Neural cell (in vitro differentiated cells): ENCODE measurements at regions not wholly inside any gene's neighbourhood (a gene's known extent, or its start where the extent isn't known, plus 50 kb on each side); places are given as distances from the start of the nearest gene placed in this dataset.

Source experiments
- H2AFZ ChIP-seq: fragments of 200-600, 300-800 bp; sonication (generic), shearing (Covaris generic); 2 replicates; pipeline ENCODE4 v1.6.0; 2014; ENCODE audit warnings: low read depth, mild to moderate bottlenecking, antibody characterized with exemption, low read length, moderate library complexity
- H3F3A ChIP-seq: fragments of 200-600 bp; shearing (Covaris generic); 2 replicates; pipeline ENCODE4 v1.6.1; 2016; ENCODE audit warnings: mild to moderate bottlenecking, moderate library complexity, mixed read lengths, antibody characterized with exemption, low read length; ENCODE audit not compliant: insufficient read depth, poor library complexity, severe bottlenecking
- H3K27ac ChIP-seq: fragments of 200-600, 300-800 bp; sonication (generic), shearing (Covaris generic); 2 replicates; pipeline ENCODE4 v1.5.1; 2014; ENCODE audit warnings: mild to moderate bottlenecking, low read length, moderate library complexity
- H3K27me3 ChIP-seq: fragments of 300-800, 200-600 bp; sonication (generic), shearing (Covaris generic); 2 replicates; pipeline ENCODE4 v1.6.0; 2014; ENCODE audit warnings: mild to moderate bottlenecking, low read depth, low read length, moderate library complexity; ENCODE audit not compliant: insufficient read depth
- H3K36me3 ChIP-seq: fragments of 300-800, 200-600 bp; sonication (generic), shearing (Covaris generic); 2 replicates; pipeline ENCODE4 v1.5.1; 2014; ENCODE audit warnings: mild to moderate bottlenecking, antibody characterized with exemption, low read length, moderate library complexity; ENCODE audit not compliant: insufficient read depth
- H3K4me2 ChIP-seq: fragments of 300-800, 200-600 bp; sonication (generic), shearing (Covaris generic); 2 replicates; pipeline ENCODE4 v1.6.0; 2014; ENCODE audit warnings: mild to moderate bottlenecking, low read length
- H3K4me3 ChIP-seq: fragments of 300-800, 200-600 bp; sonication (generic), shearing (Covaris generic); 2 replicates; pipeline ENCODE4 v1.5.1; 2014; ENCODE audit warnings: mild to moderate bottlenecking, low read length, moderate library complexity
- H3K79me2 ChIP-seq: fragments of 200-600 bp; shearing (Covaris generic); replicated peaks from 2 replicates; pipeline ENCODE4 v1.6.0; 2014; ENCODE audit warnings: mild to moderate bottlenecking, low read length, moderate library complexity; ENCODE audit not compliant: insufficient read depth
- H3K9ac ChIP-seq: fragments of 300-800, 200-600 bp; sonication (generic), shearing (Covaris generic); 2 replicates; pipeline ENCODE4 v1.6.1; 2016; ENCODE audit warnings: mild to moderate bottlenecking, low read length, mixed read lengths
- H3K9me2 ChIP-seq: fragments of 200-600 bp; shearing (Covaris generic); 2 replicates; pipeline ENCODE4 v1.6.1; 2016; ENCODE audit warnings: mild to moderate bottlenecking, low read length, mixed read lengths; ENCODE audit not compliant: insufficient read depth
- H3K9me3 ChIP-seq: fragments of 200-600, 300-800 bp; sonication (generic), shearing (Covaris generic); 2 replicates; pipeline ENCODE4 v1.6.1; 2016; ENCODE audit warnings: mild to moderate bottlenecking, mixed run types, low read length, moderate library complexity, mixed read lengths
- H4K20me1 ChIP-seq: fragments of 200-600 bp; shearing (Covaris generic); 2 replicates; pipeline ENCODE4 v1.6.1; 2016; ENCODE audit warnings: mild to moderate bottlenecking, mixed run types; ENCODE audit not compliant: insufficient read depth
- CTCF ChIP-seq: fragments of 450-650 bp; IDR thresholded peaks from 2 replicates; pipeline ENCODE4 v1.5.1; 2014; ENCODE audit warnings: antibody characterized with exemption, mild to moderate bottlenecking, moderate library complexity; ENCODE audit not compliant: poor library complexity, severe bottlenecking
- EP300 ChIP-seq: fragments of 450-650 bp; conservative IDR thresholded peaks from 2 replicates; pipeline ENCODE4 v1.6.1; 2014; ENCODE audit warnings: antibody characterized with exemption, mild to moderate bottlenecking, moderate library complexity; ENCODE audit not compliant: poor library complexity, severe bottlenecking
- EZH2 ChIP-seq: fragments of 200-600, 300-800 bp; shearing (Covaris generic), sonication (generic); IDR thresholded peaks from 2 replicates; pipeline ENCODE4 v1.6.1; 2014; ENCODE audit warnings: antibody characterized with exemption, low read length, borderline replicate concordance, mild to moderate bottlenecking; ENCODE audit not compliant: insufficient read depth, poor library complexity, severe bottlenecking
- MXI1 ChIP-seq: fragments of 450-650 bp; conservative IDR thresholded peaks from 2 replicates; pipeline ENCODE4 v1.6.1; 2014; ENCODE audit warnings: antibody characterized with exemption, mild to moderate bottlenecking; ENCODE audit not compliant: poor library complexity, severe bottlenecking
- POLR2AphosphoS5 ChIP-seq: IDR thresholded peaks from 2 replicates; pipeline ENCODE4 v1.6.1; 2012
- RAD21 ChIP-seq: fragments of 450-650 bp; conservative IDR thresholded peaks from 2 replicates; pipeline ENCODE4 v1.6.1; 2014; ENCODE audit warnings: antibody characterized with exemption, mild to moderate bottlenecking, moderate library complexity
- REST ChIP-seq: IDR thresholded peaks from 2 replicates; pipeline ENCODE4 v1.6.1; 2012; ENCODE audit warnings: borderline replicate concordance
- SMC3 ChIP-seq: fragments of 450-650 bp; conservative IDR thresholded peaks from 2 replicates; pipeline ENCODE4 v1.6.1; 2014; ENCODE audit warnings: antibody characterized with exemption, mild to moderate bottlenecking, moderate library complexity; ENCODE audit not compliant: poor library complexity
- TAF1 ChIP-seq: IDR thresholded peaks from 2 replicates; pipeline ENCODE4 v1.6.1; 2012; ENCODE audit warnings: low read depth

GRCh38 chr2:41387519-41387918 lies 660.3 kb upstream of the PKDCC start:
- TF ChIP-seq REST (no peak), POLR2AphosphoS5 (no peak), RAD21 (no peak), SMC3 (no peak), CTCF (no peak), EP300 (no peak), TAF1 (no peak), EZH2 (no peak), MXI1 (no peak)
- no peak overlapping the region for H3K4me2 ChIP-seq
- no peaks in the 10 kb centered on the region for H3K9me3 ChIP-seq
- H3K9ac ChIP-seq = no peak overlapping the region
- H3K36me3 ChIP-seq = no peaks in the 10 kb centered on the region
- no peaks in the 10 kb centered on the region for H4K20me1 ChIP-seq
- H3K79me2 ChIP-seq = no peaks in the 10 kb centered on the region
- H2AFZ ChIP-seq = no peak overlapping the region
- no peak overlapping the region for H3K4me3 ChIP-seq
- H3K27ac ChIP-seq = no peak overlapping the region
- H3K27me3 ChIP-seq = no peaks in the 10 kb centered on the region
- H3F3A ChIP-seq = no peaks in the 10 kb centered on the region
- H3K9me2 ChIP-seq = no peaks in the 10 kb centered on the region

GRCh38 chr2:41393621-41394020 lies 654.2 kb upstream of the PKDCC start:
- H3K9me2 ChIP-seq = no peaks in the 10 kb centered on the region
- no peak overlapping the region for H2AFZ ChIP-seq
- no peaks in the 10 kb centered on the region for H4K20me1 ChIP-seq
- H3K79me2 ChIP-seq = no peaks in the 10 kb centered on the region
- no peak overlapping the region for H3K9ac ChIP-seq
- H3K9me3 ChIP-seq = no peaks in the 10 kb centered on the region
- no peaks in the 10 kb centered on the region for H3K27me3 ChIP-seq
- no peak overlapping the region for H3K4me3 ChIP-seq
- H3K36me3 ChIP-seq = no peaks in the 10 kb centered on the region
- no peak for TF ChIP-seq TAF1
- TF ChIP-seq REST = no peak
- TF ChIP-seq RAD21 = no peak
- no peak for TF ChIP-seq CTCF
- TF ChIP-seq SMC3 = no peak
- no peak for TF ChIP-seq POLR2AphosphoS5
- no peak for TF ChIP-seq MXI1
- H3F3A ChIP-seq = no peaks in the 10 kb centered on the region
- no peak overlapping the region for H3K4me2 ChIP-seq
- H3K27ac ChIP-seq = no peak overlapping the region
